ENCODE measurements at regions not wholly inside any gene's neighbourhood (a gene's known extent, or its start where the extent isn't known, plus 50 kb on each side); places are given as distances from the start of the nearest gene placed in this dataset.

- TF ChIP-seq CTCF (IDR thresholded peaks at IDR 0.05), result no peak
- TF ChIP-seq POLR2A (IDR thresholded peaks at IDR 0.05), result no peak
Observed at GRCh38 chr5:71780597-71780996, 61.5 kb downstream of the CARTPT start.

Data from testis (tissue), 2 donors.